HL-60 (cell line): ENCODE measurements at regions not wholly inside any gene's neighbourhood (a gene's known extent, or its start where the extent isn't known, plus 50 kb on each side); places are given as distances from the start of the nearest gene placed in this dataset.

Experiments used
- GABPA ChIP-seq: IDR thresholded peaks from 2 replicates; pipeline ENCODE4 v1.6.1; 2012; ENCODE audit warnings: low read depth
- POLR2AphosphoS5 ChIP-seq: IDR thresholded peaks from 2 replicates; pipeline ENCODE4 v1.6.1; 2012; ENCODE audit warnings: low read depth
- REST ChIP-seq: IDR thresholded peaks from 2 replicates; pipeline ENCODE4 v1.6.1; 2012; ENCODE audit warnings: low read depth; ENCODE audit not compliant: insufficient replicate concordance
- TF ChIP-seq, protein P1 (sequence below): IDR thresholded peaks from one replicate; pipeline ENCODE4 v1.5.1; 2011; ENCODE audit warnings: low read length, control low read depth, inconsistent platforms; ENCODE audit not compliant: insufficient read depth

DNA sequence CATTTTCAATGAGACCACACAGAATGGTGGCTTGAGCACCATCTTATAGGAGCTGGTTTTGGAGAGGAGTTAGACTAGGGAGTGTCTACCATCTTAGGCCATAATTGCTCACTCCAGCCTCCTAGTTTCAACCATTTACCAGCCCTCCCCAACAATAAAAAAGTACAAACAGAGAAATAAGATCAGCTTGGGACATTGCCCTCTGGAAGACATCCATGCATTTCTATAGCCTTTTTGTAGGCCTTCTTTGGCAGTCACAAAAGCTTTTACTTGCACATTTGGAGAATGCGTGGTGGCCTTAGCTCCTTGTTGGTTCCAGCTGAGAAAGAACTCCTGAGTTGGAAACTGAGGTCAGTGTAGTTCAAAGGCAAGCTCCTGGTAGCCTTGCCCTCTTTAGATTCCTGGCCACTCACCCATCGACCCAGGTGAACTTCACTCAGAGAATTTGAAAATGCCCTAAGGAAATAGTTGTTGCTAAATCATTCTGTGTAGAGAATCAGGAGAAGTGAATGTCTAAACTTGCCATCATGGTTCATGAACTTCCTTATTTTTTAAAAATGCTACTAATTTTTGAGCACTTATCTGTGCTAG lies 301.7 kb upstream of the PROX1 start:
- TF ChIP-seq, protein P1, sequence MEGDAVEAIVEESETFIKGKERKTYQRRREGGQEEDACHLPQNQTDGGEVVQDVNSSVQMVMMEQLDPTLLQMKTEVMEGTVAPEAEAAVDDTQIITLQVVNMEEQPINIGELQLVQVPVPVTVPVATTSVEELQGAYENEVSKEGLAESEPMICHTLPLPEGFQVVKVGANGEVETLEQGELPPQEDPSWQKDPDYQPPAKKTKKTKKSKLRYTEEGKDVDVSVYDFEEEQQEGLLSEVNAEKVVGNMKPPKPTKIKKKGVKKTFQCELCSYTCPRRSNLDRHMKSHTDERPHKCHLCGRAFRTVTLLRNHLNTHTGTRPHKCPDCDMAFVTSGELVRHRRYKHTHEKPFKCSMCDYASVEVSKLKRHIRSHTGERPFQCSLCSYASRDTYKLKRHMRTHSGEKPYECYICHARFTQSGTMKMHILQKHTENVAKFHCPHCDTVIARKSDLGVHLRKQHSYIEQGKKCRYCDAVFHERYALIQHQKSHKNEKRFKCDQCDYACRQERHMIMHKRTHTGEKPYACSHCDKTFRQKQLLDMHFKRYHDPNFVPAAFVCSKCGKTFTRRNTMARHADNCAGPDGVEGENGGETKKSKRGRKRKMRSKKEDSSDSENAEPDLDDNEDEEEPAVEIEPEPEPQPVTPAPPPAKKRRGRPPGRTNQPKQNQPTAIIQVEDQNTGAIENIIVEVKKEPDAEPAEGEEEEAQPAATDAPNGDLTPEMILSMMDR, result no peak
- TF ChIP-seq POLR2AphosphoS5 (no peak), GABPA (no peak), REST (no peak)
